HG03095 (cell line): ENCODE measurements at regions not wholly inside any gene's neighbourhood (a gene's known extent, or its start where the extent isn't known, plus 50 kb on each side); places are given as distances from the start of the nearest gene placed in this dataset.

Experiments
- ATAC-seq: cut with Tn5 transposase; IDR thresholded peaks from one replicate; pipeline ENCODE4 v1.9.1; 2021; ENCODE audit warnings: moderate library complexity; ENCODE audit not compliant: unreplicated experiment

GRCh38 chr5:54746777-54747398 is 229.3 kb downstream of the SNX18 start:
- ATAC-seq = no peak

- ATAC-seq = no peak
Measured at GRCh38 chr5:54746346-54746745, 228.8 kb downstream of the SNX18 start.

GRCh38 chr5:54745599-54745998 is 228.0 kb downstream of the SNX18 start:
- ATAC-seq = no peak

- peak; percentile 71 for ATAC-seq
Measured at GRCh38 chr5:54743997-54744788, 226.6 kb downstream of the SNX18 start.

GRCh38 chr5:54743581-54743980 is 226.0 kb downstream of the SNX18 start:
- no peak for ATAC-seq

- no peak for ATAC-seq
Measured at GRCh38 chr5:54742417-54742891, 224.9 kb downstream of the SNX18 start.

- no peak for ATAC-seq
Measured at GRCh38 chr5:54741711-54742110, 224.2 kb downstream of the SNX18 start.

- no peak for ATAC-seq
Measured at GRCh38 chr5:54740141-54740540, 222.6 kb downstream of the SNX18 start.

- ATAC-seq = no peak
Measured at GRCh38 chr5:54739371-54739770, 221.8 kb downstream of the SNX18 start.

- ATAC-seq = no peak
Measured at GRCh38 chr5:54738973-54739367, 221.4 kb downstream of the SNX18 start.

- no peak for ATAC-seq
Measured at GRCh38 chr5:54738118-54738972, 220.8 kb downstream of the SNX18 start.

- ATAC-seq = no peak
Measured at GRCh38 chr5:54736003-54736797, 218.6 kb downstream of the SNX18 start.

- ATAC-seq = no peak
Measured at GRCh38 chr5:54733101-54733500, 215.5 kb downstream of the SNX18 start.

GRCh38 chr5:54732108-54732507 is 214.5 kb downstream of the SNX18 start:
- ATAC-seq = no peak

GRCh38 chr5:54728588-54728915 is 211.0 kb downstream of the SNX18 start:
- ATAC-seq = no peak

GRCh38 chr5:54727874-54728587 is 210.5 kb downstream of the SNX18 start:
- ATAC-seq = no peak

- no peak for ATAC-seq
Measured at GRCh38 chr5:54725391-54726280, 208.1 kb downstream of the SNX18 start.

GRCh38 chr5:54722846-54723433 is 205.4 kb downstream of the SNX18 start:
- no peak for ATAC-seq
